ENCODE measurements at regions not wholly inside any gene's neighbourhood (a gene's known extent, or its start where the extent isn't known, plus 50 kb on each side); places are given as distances from the start of the nearest gene placed in this dataset.

DNA sequence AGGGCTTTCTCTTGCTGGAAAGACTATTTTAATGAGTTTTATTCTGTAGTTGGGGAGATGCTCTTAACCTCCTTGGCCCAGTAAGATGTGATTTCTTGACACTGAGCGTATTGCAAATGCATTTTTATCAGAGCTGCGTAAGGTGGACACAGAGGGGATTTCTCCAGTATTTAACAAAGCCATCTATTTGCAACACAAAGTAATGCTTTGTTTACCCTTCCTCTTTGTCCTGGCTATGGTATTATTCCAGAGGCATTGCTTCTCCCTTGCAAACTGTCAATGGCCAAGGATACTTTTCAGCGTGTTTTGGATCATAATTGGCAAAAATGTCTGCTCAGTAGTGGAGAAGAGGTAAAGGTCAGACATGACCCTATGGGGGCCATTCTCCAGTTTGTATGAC, 90.8 kb upstream of the PIK3C3 start:
- H3K9me3 ChIP-seq (ENCODE audit: insufficient read depth, low read length), result no peaks in the 10 kb centered on the region
- no peaks in the 10 kb centered on the region for H3K27me3 ChIP-seq (ENCODE audit: low read length)
- H3K9ac ChIP-seq (ENCODE audit: low read length), result no peak overlapping the region
- no peak overlapping the region for H3K4me2 ChIP-seq (ENCODE audit: low read depth, low read length, poor library complexity, severe bottlenecking)
- no peak overlapping the region for H2AFZ ChIP-seq (ENCODE audit: low read depth, low read length, severe bottlenecking)
- no peak overlapping the region for H3K4me3 ChIP-seq (ENCODE audit: insufficient read depth, low read length, poor library complexity, severe bottlenecking)
- H3K27ac ChIP-seq (ENCODE audit: low read depth, low read length), result no peak overlapping the region
- H3K9me2 ChIP-seq (replicated peaks; ENCODE audit: insufficient read depth, low read length), result no peaks in the 10 kb centered on the region
- no peaks in the 10 kb centered on the region for H3F3A ChIP-seq (ENCODE audit: insufficient read depth)
- no peaks in the 10 kb centered on the region for H4K20me1 ChIP-seq (ENCODE audit: low read depth, low read length)
- no peaks in the 10 kb centered on the region for H3K79me2 ChIP-seq (ENCODE audit: insufficient read depth, low read length)
- TF ChIP-seq EZH2phosphoT487 (conservative IDR thresholded peaks at IDR 0.05; ENCODE audit: low read length), result no peak
- TF ChIP-seq, protein P1, sequence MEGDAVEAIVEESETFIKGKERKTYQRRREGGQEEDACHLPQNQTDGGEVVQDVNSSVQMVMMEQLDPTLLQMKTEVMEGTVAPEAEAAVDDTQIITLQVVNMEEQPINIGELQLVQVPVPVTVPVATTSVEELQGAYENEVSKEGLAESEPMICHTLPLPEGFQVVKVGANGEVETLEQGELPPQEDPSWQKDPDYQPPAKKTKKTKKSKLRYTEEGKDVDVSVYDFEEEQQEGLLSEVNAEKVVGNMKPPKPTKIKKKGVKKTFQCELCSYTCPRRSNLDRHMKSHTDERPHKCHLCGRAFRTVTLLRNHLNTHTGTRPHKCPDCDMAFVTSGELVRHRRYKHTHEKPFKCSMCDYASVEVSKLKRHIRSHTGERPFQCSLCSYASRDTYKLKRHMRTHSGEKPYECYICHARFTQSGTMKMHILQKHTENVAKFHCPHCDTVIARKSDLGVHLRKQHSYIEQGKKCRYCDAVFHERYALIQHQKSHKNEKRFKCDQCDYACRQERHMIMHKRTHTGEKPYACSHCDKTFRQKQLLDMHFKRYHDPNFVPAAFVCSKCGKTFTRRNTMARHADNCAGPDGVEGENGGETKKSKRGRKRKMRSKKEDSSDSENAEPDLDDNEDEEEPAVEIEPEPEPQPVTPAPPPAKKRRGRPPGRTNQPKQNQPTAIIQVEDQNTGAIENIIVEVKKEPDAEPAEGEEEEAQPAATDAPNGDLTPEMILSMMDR (IDR thresholded peaks at IDR 0.05; ENCODE audit: insufficient read depth, low read length, poor library complexity, severe bottlenecking), result no peak
- no peaks in the 10 kb centered on the region for H3K36me3 ChIP-seq (ENCODE audit: low read length)

DNA sequence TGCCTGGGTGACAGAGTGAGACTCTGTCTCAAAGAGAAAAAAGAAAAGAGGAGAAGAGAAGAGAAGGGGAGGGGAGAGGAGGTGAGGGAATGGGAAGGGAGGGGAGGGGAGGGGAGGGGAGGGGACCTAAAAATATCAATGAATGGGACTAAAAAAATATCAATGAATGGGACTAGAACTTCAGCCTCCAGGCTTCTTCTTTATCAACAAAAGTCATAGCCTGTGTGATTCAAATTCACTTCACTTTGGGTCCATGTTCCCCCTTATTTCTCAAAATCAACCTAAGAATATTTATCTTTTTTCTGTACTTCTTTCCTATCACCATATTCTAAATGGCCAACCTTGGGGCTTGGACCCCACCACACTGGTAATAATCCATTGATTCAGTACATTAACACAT, 92.1 kb upstream of the PIK3C3 start:
- Histone ChIP-seq H3K27ac (ENCODE audit: low read depth, low read length) (no peak overlapping the region), H3F3A (ENCODE audit: insufficient read depth) (no peaks in the 10 kb centered on the region), H3K4me2 (ENCODE audit: low read depth, low read length, poor library complexity, severe bottlenecking) (no peak overlapping the region), H3K9ac (ENCODE audit: low read length) (no peak overlapping the region), H3K36me3 (ENCODE audit: low read length) (no peaks in the 10 kb centered on the region), H3K4me3 (ENCODE audit: insufficient read depth, low read length, poor library complexity, severe bottlenecking) (no peak overlapping the region), H2AFZ (ENCODE audit: low read depth, low read length, severe bottlenecking) (no peak overlapping the region), H4K20me1 (ENCODE audit: low read depth, low read length) (no peaks in the 10 kb centered on the region), H3K27me3 (ENCODE audit: low read length) (no peaks in the 10 kb centered on the region), H3K79me2 (ENCODE audit: insufficient read depth, low read length) (no peaks in the 10 kb centered on the region), H3K9me2 (replicated peaks; ENCODE audit: insufficient read depth, low read length) (no peaks in the 10 kb centered on the region), H3K9me3 (ENCODE audit: insufficient read depth, low read length) (no peaks in the 10 kb centered on the region)
- TF ChIP-seq EZH2phosphoT487 (conservative IDR thresholded peaks at IDR 0.05; ENCODE audit: low read length), result no peak
- TF ChIP-seq, protein P1 (IDR thresholded peaks at IDR 0.05; ENCODE audit: insufficient read depth, low read length, poor library complexity, severe bottlenecking), result no peak

DNA sequence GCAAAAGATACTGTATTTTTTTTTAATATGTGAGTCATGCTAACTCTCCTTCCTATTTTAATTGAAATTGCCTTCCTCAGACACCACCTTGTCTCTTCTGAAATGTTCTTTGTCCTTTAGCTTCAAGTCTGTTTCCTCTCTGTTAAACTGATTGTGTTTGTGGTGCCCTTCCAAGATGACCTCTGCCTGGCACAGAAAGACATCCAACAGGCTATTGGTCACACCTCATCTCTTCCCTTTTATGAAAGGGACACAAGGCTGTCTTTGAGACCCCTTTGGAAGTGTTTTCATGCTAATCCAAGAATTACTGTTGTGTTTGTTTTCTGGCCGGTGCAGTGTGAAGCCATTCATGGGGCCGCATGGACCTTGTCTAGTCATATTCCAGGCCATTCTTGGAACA, 94.0 kb upstream of the PIK3C3 start:
- Histone ChIP-seq H3K27ac (ENCODE audit: low read depth, low read length) (no peak overlapping the region), H3K27me3 (ENCODE audit: low read length) (no peaks in the 10 kb centered on the region), H3K4me2 (ENCODE audit: low read depth, low read length, poor library complexity, severe bottlenecking) (no peak overlapping the region), H3K4me3 (ENCODE audit: insufficient read depth, low read length, poor library complexity, severe bottlenecking) (no peak overlapping the region), H3K9me3 (ENCODE audit: insufficient read depth, low read length) (no peaks in the 10 kb centered on the region), H3F3A (ENCODE audit: insufficient read depth) (no peaks in the 10 kb centered on the region), H3K9me2 (replicated peaks; ENCODE audit: insufficient read depth, low read length) (no peaks in the 10 kb centered on the region), H3K36me3 (ENCODE audit: low read length) (no peaks in the 10 kb centered on the region), H3K79me2 (ENCODE audit: insufficient read depth, low read length) (no peaks in the 10 kb centered on the region), H2AFZ (ENCODE audit: low read depth, low read length, severe bottlenecking) (no peak overlapping the region), H4K20me1 (ENCODE audit: low read depth, low read length) (no peaks in the 10 kb centered on the region), H3K9ac (ENCODE audit: low read length) (no peak overlapping the region)
- TF ChIP-seq, protein P1 (IDR thresholded peaks at IDR 0.05; ENCODE audit: insufficient read depth, low read length, poor library complexity, severe bottlenecking), result no peak
- TF ChIP-seq EZH2phosphoT487 (conservative IDR thresholded peaks at IDR 0.05; ENCODE audit: low read length), result no peak

Data from SU-DHL-6 (cell line).